Stimulated activated naive CD8-positive, alpha-beta T cell treated with anti-CD3 and anti-CD28 coated beads, Interleukin-15, amount 100 ng/mL, for 72 hours (primary cell): ENCODE measurements at regions not wholly inside any gene's neighbourhood (a gene's known extent, or its start where the extent isn't known, plus 50 kb on each side); places are given as distances from the start of the nearest gene placed in this dataset.

ENCODE experiments used
- ATAC-seq: fragments of 150-1000 bp; cut with Tn5 transposase; 2 replicates; pipeline ENCODE4 v1.10.0; 2021; ENCODE audit warnings: mild to moderate bottlenecking, moderate library complexity
- DNase-seq, 2 donors: peaks; one replicate each; pipeline ENCODE4 v3.0.0; 2021 to 2022
- H3K27ac Mint-ChIP-seq, 2 donors: one replicate each; pipeline ENCODE4 v1.8.0; 2022; ENCODE audit warnings: mild to moderate bottlenecking in 2 of 2, mixed read lengths in 2 of 2, moderate library complexity in 2 of 2
- H3K27me3 Mint-ChIP-seq: one replicate; pipeline ENCODE4 v1.8.0; 2022; ENCODE audit warnings: mixed read lengths
- H3K4me1 Mint-ChIP-seq: one replicate; pipeline ENCODE4 v1.8.0; 2022; ENCODE audit warnings: mild to moderate bottlenecking, mixed read lengths
- H3K4me3 Mint-ChIP-seq, 2 donors: one replicate each; pipeline ENCODE4 v1.8.0; 2022; ENCODE audit warnings: mild to moderate bottlenecking in 2 of 2, mixed read lengths in 2 of 2, moderate library complexity in 1 of 2
- H3K9me3 Mint-ChIP-seq, 2 donors: one replicate each; pipeline ENCODE4 v1.8.0; 2022; ENCODE audit warnings: mixed read lengths in 2 of 2

- ATAC-seq, result no peak
- Mint-ChIP-seq H3K4me1 (no peaks in the 10 kb centered on the region), H3K9me3 (peaks cover 7 to 9% of the 10 kb centered on the region in 2 donors), H3K27me3 (no peaks in the 10 kb centered on the region), H3K27ac (no peak overlapping the region), H3K4me3 (no peak overlapping the region)
- no peak for DNase-seq
Observed at GRCh38 chr13:89953581-89953980, 1393.9 kb upstream of the MIR17HG start.

GRCh38 chr13:89955773-89956172 is 1391.7 kb upstream of the MIR17HG start:
- Mint-ChIP-seq H3K27me3 (no peaks in the 10 kb centered on the region), H3K4me3 (no peak overlapping the region), H3K4me1 (no peaks in the 10 kb centered on the region), H3K27ac (no peak overlapping the region), H3K9me3 (peaks cover 9 to 12% of the 10 kb centered on the region in 2 donors)
- no peak for DNase-seq
- no peak for ATAC-seq

GRCh38 chr13:89959074-89959473 is 1388.4 kb upstream of the MIR17HG start:
- DNase-seq (no peak), ATAC-seq (no peak)
- no peak overlapping the region for H3K27ac Mint-ChIP-seq
- H3K4me3 Mint-ChIP-seq, result no peak overlapping the region
- no peaks in the 10 kb centered on the region for H3K27me3 Mint-ChIP-seq
- no peaks in the 10 kb centered on the region for H3K4me1 Mint-ChIP-seq
- H3K9me3 Mint-ChIP-seq, result peaks cover 9 to 12% of the 10 kb centered on the region in 2 donors

GRCh38 chr13:89965252-89965651 is 1382.2 kb upstream of the MIR17HG start:
- DNase-seq (no peak), ATAC-seq (no peak)
- H3K27me3 Mint-ChIP-seq, result no peaks in the 10 kb centered on the region
- peaks cover 4 to 17% of the 10 kb centered on the region in 2 donors for H3K9me3 Mint-ChIP-seq
- H3K27ac Mint-ChIP-seq, result no peak overlapping the region
- H3K4me1 Mint-ChIP-seq, result no peaks in the 10 kb centered on the region
- no peak overlapping the region for H3K4me3 Mint-ChIP-seq

- no peak for DNase-seq
- Mint-ChIP-seq H3K4me3 (no peak overlapping the region), H3K9me3 (peaks cover 4 to 27% of the 10 kb centered on the region in 2 donors), H3K27ac (no peak overlapping the region), H3K4me1 (no peaks in the 10 kb centered on the region), H3K27me3 (no peaks in the 10 kb centered on the region)
- ATAC-seq, result no peak
Observed at GRCh38 chr13:89966524-89966923, 1381.0 kb upstream of the MIR17HG start.

- no peaks in the 10 kb centered on the region for H3K4me1 Mint-ChIP-seq
Observed at GRCh38 chr13:89967701-89968100, 1379.8 kb upstream of the MIR17HG start.

GRCh38 chr13:89968470-89968869 is 1379.0 kb upstream of the MIR17HG start:
- Mint-ChIP-seq H3K27me3 (no peaks in the 10 kb centered on the region), H3K27ac (no peak overlapping the region), H3K9me3 (peaks cover 4 to 27% of the 10 kb centered on the region in 2 donors), H3K4me1 (no peaks in the 10 kb centered on the region), H3K4me3 (no peak overlapping the region)
- no peak for DNase-seq
- no peak for ATAC-seq

More at GRCh38 chr13:89967701-89968100, 1379.8 kb upstream of the MIR17HG start:
- H3K4me3 Mint-ChIP-seq, result no peak overlapping the region
- no peaks in the 10 kb centered on the region for H3K27me3 Mint-ChIP-seq
- ATAC-seq (no peak), DNase-seq (no peak)
- no peak overlapping the region for H3K27ac Mint-ChIP-seq
- peaks cover 4 to 27% of the 10 kb centered on the region in 2 donors for H3K9me3 Mint-ChIP-seq

- no peaks in the 10 kb centered on the region for H3K27me3 Mint-ChIP-seq
- H3K27ac Mint-ChIP-seq, result no peak overlapping the region
- H3K9me3 Mint-ChIP-seq, result peaks cover under 1 to 26% of the 10 kb centered on the region in 2 donors
- no peak overlapping the region for H3K4me3 Mint-ChIP-seq
- H3K4me1 Mint-ChIP-seq, result no peaks in the 10 kb centered on the region
- ATAC-seq (no peak), DNase-seq (no peak)
Observed at GRCh38 chr13:89970353-89970709, 1377.2 kb upstream of the MIR17HG start.

- ATAC-seq, result no peak
Observed at GRCh38 chr13:89977203-89977602, 1370.3 kb upstream of the MIR17HG start.

GRCh38 chr13:89980896-89981295 is 1366.6 kb upstream of the MIR17HG start:
- Mint-ChIP-seq H3K27ac (no peak overlapping the region), H3K4me1 (no peaks in the 10 kb centered on the region), H3K9me3 (peaks cover 0 to 8% of the 10 kb centered on the region in 2 donors), H3K27me3 (no peaks in the 10 kb centered on the region), H3K4me3 (no peak overlapping the region)
- DNase-seq (no peak), ATAC-seq (no peak)

More at GRCh38 chr13:89977203-89977602, 1370.3 kb upstream of the MIR17HG start:
- H3K4me3 Mint-ChIP-seq, result no peak overlapping the region
- peaks cover 5 to 8% of the 10 kb centered on the region in 2 donors for H3K9me3 Mint-ChIP-seq
- no peaks in the 10 kb centered on the region for H3K27me3 Mint-ChIP-seq
- H3K4me1 Mint-ChIP-seq, result no peaks in the 10 kb centered on the region
- DNase-seq, result no peak
- no peak overlapping the region for H3K27ac Mint-ChIP-seq

- no peak for DNase-seq
Observed at GRCh38 chr13:89982407-89983095, 1364.9 kb upstream of the MIR17HG start.

GRCh38 chr13:89988206-89988605 is 1359.3 kb upstream of the MIR17HG start:
- H3K4me3 Mint-ChIP-seq, result no peak overlapping the region
- H3K9me3 Mint-ChIP-seq, result peaks cover 0 to 7% of the 10 kb centered on the region in 2 donors
- DNase-seq, result no peak
- no peaks in the 10 kb centered on the region for H3K4me1 Mint-ChIP-seq
- H3K27me3 Mint-ChIP-seq, result no peaks in the 10 kb centered on the region
- no peak overlapping the region for H3K27ac Mint-ChIP-seq
- no peak for ATAC-seq

More at GRCh38 chr13:89982407-89983095, 1364.9 kb upstream of the MIR17HG start:
- ATAC-seq, result no peak
- no peaks in the 10 kb centered on the region for H3K4me1 Mint-ChIP-seq
- H3K4me3 Mint-ChIP-seq, result no peak overlapping the region
- no peaks in the 10 kb centered on the region for H3K27me3 Mint-ChIP-seq
- no peak overlapping the region for H3K27ac Mint-ChIP-seq
- peaks cover 0 to 8% of the 10 kb centered on the region in 2 donors for H3K9me3 Mint-ChIP-seq

- Mint-ChIP-seq H3K27ac (no peak overlapping the region), H3K27me3 (no peaks in the 10 kb centered on the region), H3K4me1 (no peaks in the 10 kb centered on the region), H3K9me3 (peaks cover 18 to 22% of the 10 kb centered on the region in 2 donors), H3K4me3 (no peak overlapping the region)
- DNase-seq, result no peak
- ATAC-seq, result no peak
Observed at GRCh38 chr13:90003566-90003965, 1343.9 kb upstream of the MIR17HG start.

GRCh38 chr13:90008707-90009149 is 1338.8 kb upstream of the MIR17HG start:
- ATAC-seq (no peak), DNase-seq (no peak)
- peaks cover 5 to 6% of the 10 kb centered on the region in 2 donors for H3K9me3 Mint-ChIP-seq
- no peaks in the 10 kb centered on the region for H3K27me3 Mint-ChIP-seq
- no peaks in the 10 kb centered on the region for H3K4me1 Mint-ChIP-seq
- H3K4me3 Mint-ChIP-seq, result no peak overlapping the region
- no peak overlapping the region for H3K27ac Mint-ChIP-seq

- H3K27ac Mint-ChIP-seq, result no peak overlapping the region
- no peak overlapping the region for H3K4me3 Mint-ChIP-seq
- H3K4me1 Mint-ChIP-seq, result no peaks in the 10 kb centered on the region
- peaks cover 0 to 13% of the 10 kb centered on the region in 2 donors for H3K9me3 Mint-ChIP-seq
- DNase-seq (no peak), ATAC-seq (no peak)
- no peaks in the 10 kb centered on the region for H3K27me3 Mint-ChIP-seq
Observed at GRCh38 chr13:90014038-90014437, 1333.4 kb upstream of the MIR17HG start.

- H3K9me3 Mint-ChIP-seq, result peaks cover 0 to 13% of the 10 kb centered on the region in 2 donors
- no peaks in the 10 kb centered on the region for H3K4me1 Mint-ChIP-seq
- no peak for ATAC-seq
- H3K27me3 Mint-ChIP-seq, result no peaks in the 10 kb centered on the region
- no peak overlapping the region for H3K27ac Mint-ChIP-seq
- H3K4me3 Mint-ChIP-seq, result no peak overlapping the region
- DNase-seq, result no peak
Observed at GRCh38 chr13:90015565-90016507, 1331.7 kb upstream of the MIR17HG start.
